Pancreas (tissue), 10 donors: ENCODE measurements at regions not wholly inside any gene's neighbourhood (a gene's known extent, or its start where the extent isn't known, plus 50 kb on each side); places are given as distances from the start of the nearest gene placed in this dataset.

Experiments used
- ATAC-seq, 4 donors: fragments of 200-7000 bp; cut with Tn5 transposase; one replicate each; pipeline versions ENCODE4 v1.8.0 to v1.9.1; 2020; ENCODE audit warnings: mild to moderate bottlenecking in 4 of 4, moderate library complexity in 4 of 4
- DNase-seq, 6 donors: peaks; one replicate each; pipeline ENCODE4 v3.0.0-alpha.2; 2020
- FAIRE-seq: peaks from 2 replicates; lab custom pipeline; 2012; peaks lifted over from hg19 to GRCh38; lab: Jason Lieb, UNC
- H3K27ac ChIP-seq, 4 donors: fragments of 200-600 bp; sonication (generic); 1 replicate in 3 of 4; 2 replicates in 1 of 4; pipeline versions ENCODE4 v1.5.0 to v1.8.0; 2020
- H3K27me3 ChIP-seq, 4 donors: fragments of 200-600 bp; one replicate each; pipeline ENCODE4 v1.8.0; 2021
- H3K36me3 ChIP-seq, 3 donors: fragments of 200-600 bp; sonication (generic) in 1 of 3; one replicate each; pipeline versions ENCODE4 v1.5.0 to v1.8.0; 2020 to 2021
- H3K4me1 ChIP-seq, 3 donors: fragments of 200-600 bp; one replicate each; pipeline ENCODE4 v1.8.0; 2021
- H3K4me3 ChIP-seq, 4 donors: fragments of 200-600 bp; sonication (generic) in 2 of 4; one replicate each; pipeline versions ENCODE4 v1.5.0 to v1.8.0; 2020 to 2021
- H3K9me3 ChIP-seq, 4 donors: fragments of 200-600 bp; one replicate each; pipeline ENCODE4 v1.8.0; 2021
- CTCF ChIP-seq, 4 donors: fragments of 200-600 bp; sonication (generic) in 3 of 4; IDR thresholded peaks; one replicate each; pipeline versions ENCODE4 v1.5.0 to v1.8.0; 2021; ENCODE audit warnings: antibody characterized with exemption in 4 of 4
- WGBS, 2 donors: extraction: QIAGEN DNeasy Blood & Tissue Kit; methylation state at CpG; one replicate each; pipeline ENCODE4 v1.1.7; 2013; 5-methylcytosine and 5-hydroxymethylcytosine counted together
- intact Hi-C, 3 donors: fragments of 100-400 bp; cut with DNase I; formaldehyde crosslinking; loops; one replicate each; pipeline versions ENCODE4 v1.11.1 to v1.14.2; 2022
- donor health status: healthy with polysubstance abuse.
- donor health status: DM: no; HTN: no; CAD: no; lungs with moderate emphysema.
- donor health status: DM: no; HTN: no; CAD: no.
- donor health status: control.
- donor health status: control.
- donor health status: Bipolar disorder and iron deficiency.
- donor health status: DM: yes; HTN: yes; CAD: no.
- donor health status: DM: no; HTN: no; CAD: no.
- donor health status: DM: no; HTN: no; CAD: no.
- donor health status: DM: yes; HTN: yes; CAD: no.

DNA sequence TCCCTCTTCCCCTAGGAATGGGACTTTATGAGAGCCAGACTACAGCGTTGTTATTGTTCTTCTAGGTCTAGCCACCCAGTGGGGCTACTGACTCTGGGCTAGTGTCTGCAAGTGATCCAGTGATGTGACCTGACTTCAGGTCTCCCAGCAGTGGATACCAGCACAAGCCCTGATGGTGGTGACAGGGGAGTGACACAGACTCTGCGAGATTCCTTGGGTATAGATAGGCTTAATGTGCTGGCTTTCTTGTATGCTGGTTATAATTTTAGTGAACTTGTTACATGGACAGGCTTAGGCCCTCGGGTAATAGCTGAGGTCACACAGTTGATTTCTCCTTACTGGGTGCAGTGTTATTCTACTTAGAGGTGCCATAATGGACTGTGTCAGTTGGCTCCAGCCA is 106.9 kb downstream of the TBC1D30 start:
- H3K36me3 ChIP-seq: no peaks in the 10 kb centered on the region
- H3K27me3 ChIP-seq: no peaks in the 10 kb centered on the region
- WGBS, 2 donors: 93 to 98% methylated on average over 3 of the region's 3 CpGs
- no peak for DNase-seq
- H3K27ac ChIP-seq: no peak overlapping the region
- ATAC-seq: no peak
- H3K4me1 ChIP-seq: no peaks in the 10 kb centered on the region
- H3K9me3 ChIP-seq: no peaks in the 10 kb centered on the region
- no peak for FAIRE-seq
- intact Hi-C loops: no loop called here
- no peak for TF ChIP-seq CTCF (IDR thresholded peaks at IDR 0.05)
- H3K4me3 ChIP-seq: no peak overlapping the region

DNA sequence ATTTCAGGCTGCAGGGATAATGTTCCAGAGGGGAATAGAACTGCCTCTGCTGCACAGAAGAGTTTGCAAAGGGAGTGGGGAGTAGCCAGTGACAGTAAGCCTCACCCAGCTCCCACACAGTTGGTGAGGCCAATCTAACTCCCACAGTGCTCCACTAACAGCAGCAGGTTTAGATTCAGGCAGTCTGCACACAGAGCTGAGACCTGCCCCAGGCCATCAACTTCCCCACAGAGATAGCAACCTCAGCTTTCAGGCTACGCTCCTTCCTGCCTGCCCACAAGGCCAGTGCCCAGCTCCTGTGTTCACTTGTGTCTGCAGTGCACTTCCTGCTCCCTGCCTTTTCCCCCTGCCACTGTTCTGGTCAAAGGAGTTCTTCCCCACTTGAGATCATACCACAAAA is 107.5 kb downstream of the TBC1D30 start:
- H3K36me3 ChIP-seq: no peaks in the 10 kb centered on the region
- no peaks in the 10 kb centered on the region for H3K4me1 ChIP-seq
- H3K9me3 ChIP-seq: no peaks in the 10 kb centered on the region
- H3K4me3 ChIP-seq: no peak overlapping the region
- H3K27me3 ChIP-seq: no peaks in the 10 kb centered on the region
- H3K27ac ChIP-seq: no peak overlapping the region
- no peak for TF ChIP-seq CTCF (IDR thresholded peaks at IDR 0.05)
- FAIRE-seq (no peak), ATAC-seq (no peak), DNase-seq (no peak)
- WGBS, 2 donors: 92 to 94% methylated on average over 1 of the region's 1 CpG
- intact Hi-C loops: no loop called here

DNA sequence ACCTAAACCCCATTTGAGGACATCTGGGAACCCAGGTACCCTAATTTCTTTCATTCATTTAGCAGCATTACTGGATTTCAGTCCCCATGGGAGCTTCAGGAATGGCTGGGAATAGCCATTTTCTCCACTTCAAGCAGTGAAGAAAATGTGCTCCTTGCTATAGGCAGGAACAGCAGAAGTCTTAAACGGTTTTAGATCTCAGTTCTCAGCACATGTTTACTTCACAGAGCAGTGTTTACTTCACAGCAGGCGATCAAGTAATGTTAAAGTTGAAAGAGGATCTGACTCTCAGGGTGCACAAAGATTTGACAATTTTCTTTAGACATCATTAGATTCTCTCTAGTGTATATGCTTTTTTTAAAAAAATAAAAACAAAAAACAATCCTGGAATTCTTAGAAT is 109.3 kb downstream of the TBC1D30 start:
- Histone ChIP-seq H3K27me3 (no peaks in the 10 kb centered on the region), H3K9me3 (no peaks in the 10 kb centered on the region), H3K4me3 (no peak overlapping the region), H3K36me3 (no peaks in the 10 kb centered on the region), H3K27ac (no peak overlapping the region), H3K4me1 (no peaks in the 10 kb centered on the region)
- no peak for TF ChIP-seq CTCF (IDR thresholded peaks at IDR 0.05)
- no peak for DNase-seq
- ATAC-seq: no peak
- intact Hi-C loops: no loop called here
- 59% methylated on average over 2 of the region's 2 CpGs for WGBS, 2 donors
- FAIRE-seq: no peak

DNA sequence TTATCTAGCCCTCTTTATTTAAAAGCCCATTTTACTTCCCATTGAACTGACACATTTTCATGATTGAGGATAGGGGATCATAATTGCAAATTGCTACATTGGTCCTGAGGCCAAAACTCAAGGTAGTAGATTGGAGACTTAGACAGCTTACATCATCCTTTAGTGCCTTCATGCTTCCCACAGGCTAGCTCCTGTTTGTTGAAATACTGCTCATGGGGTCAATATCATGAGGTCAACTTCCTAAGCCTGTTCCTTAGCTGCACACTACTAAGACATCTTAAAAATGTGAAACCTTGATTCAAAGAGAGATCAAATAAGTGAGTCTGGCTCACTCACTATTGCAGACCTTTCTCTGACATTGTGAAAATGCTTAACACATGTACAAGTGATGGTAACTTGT is 113.0 kb downstream of the TBC1D30 start:
- Histone ChIP-seq H3K36me3 (no peaks in the 10 kb centered on the region), H3K9me3 (no peaks in the 10 kb centered on the region), H3K27ac (no peak overlapping the region), H3K27me3 (no peaks in the 10 kb centered on the region), H3K4me3 (no peak overlapping the region), H3K4me1 (no peaks in the 10 kb centered on the region)
- TF ChIP-seq CTCF (IDR thresholded peaks at IDR 0.05): no peak
- intact Hi-C loops: no loop called here
- ATAC-seq: no peak
- no peak for FAIRE-seq
- DNase-seq: no peak

- intact Hi-C loops: no loop called here
- no peak for ATAC-seq
- FAIRE-seq: no peak
- no peak for DNase-seq
- Histone ChIP-seq H3K9me3 (no peaks in the 10 kb centered on the region), H3K4me1 (no peaks in the 10 kb centered on the region), H3K27me3 (no peaks in the 10 kb centered on the region), H3K4me3 (no peak overlapping the region), H3K27ac (no peak overlapping the region), H3K36me3 (no peaks in the 10 kb centered on the region)
- 57 to 94% methylated on average over 2 of the region's 2 CpGs for WGBS, 2 donors
- no peak for TF ChIP-seq CTCF (IDR thresholded peaks at IDR 0.05)
Measured at GRCh38 chr12:64938179-64938578, 113.7 kb downstream of the TBC1D30 start.
